Frontal cortex (tissue), 3 donors: ENCODE measurements at regions not wholly inside any gene's neighbourhood (a gene's known extent, or its start where the extent isn't known, plus 50 kb on each side); places are given as distances from the start of the nearest gene placed in this dataset.
"Not testable (repeated sequence)": the region's sequence is repeated elsewhere in the genome, so short reads cannot be mapped to it uniquely, and the experiment has no call there.

Experiments used
- DNase-seq, 2 donors: peaks; one replicate each; pipeline ENCODE4 v3.0.0; 2012; ENCODE audit warnings: low spot score in 2 of 2
- FAIRE-seq: peaks from 2 replicates; lab custom pipeline; 2012; peaks lifted over from hg19 to GRCh38; lab: Jason Lieb, UNC
- donor health status: control.
- donor health status: control.
- donor health status: control.

DNA sequence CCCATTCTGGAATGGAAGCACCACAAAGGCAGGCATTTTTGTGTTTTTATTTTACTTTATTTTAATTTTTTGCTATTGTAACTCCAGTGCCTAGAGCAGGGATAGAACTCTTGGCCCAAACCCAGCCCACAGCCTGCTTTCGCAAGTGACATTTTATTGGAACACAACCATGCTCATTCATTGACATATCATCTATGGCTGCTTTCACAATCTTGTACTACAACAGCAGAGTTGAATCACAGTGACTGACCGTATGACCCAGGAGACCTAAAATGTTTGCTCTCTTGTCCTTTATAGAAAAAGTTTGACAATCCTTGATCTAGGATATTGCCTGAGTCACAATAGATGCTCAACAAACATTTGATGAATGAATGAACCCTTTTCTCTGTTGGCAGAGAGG lies 83.9 kb upstream of the ATP1A1 start:
- no peak for FAIRE-seq
- DNase-seq, result no peak

GRCh38 chr1:116290085-116290705 lies 82.8 kb upstream of the ATP1A1 start:
- FAIRE-seq (no peak), DNase-seq (no peak)

DNA sequence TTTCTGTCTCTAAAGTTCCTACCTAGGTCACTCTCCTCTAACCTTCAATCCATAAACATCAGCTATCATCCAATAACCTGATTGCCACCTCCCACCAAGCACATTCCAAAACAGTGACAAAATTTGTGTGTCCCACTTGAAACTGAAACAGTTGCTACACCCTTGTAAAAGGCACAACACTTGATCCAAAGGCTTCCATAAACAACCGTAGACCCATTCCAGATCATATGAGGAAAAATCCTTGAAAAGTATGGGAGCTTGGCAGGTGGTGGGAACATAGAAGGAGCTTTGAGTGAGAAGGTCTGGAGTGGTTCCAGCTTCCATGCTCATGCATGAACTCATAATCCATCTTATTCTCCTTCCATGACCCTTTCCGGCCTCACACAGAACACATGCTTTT lies 82.0 kb upstream of the ATP1A1 start:
- DNase-seq (no peak), FAIRE-seq (no peak)

DNA sequence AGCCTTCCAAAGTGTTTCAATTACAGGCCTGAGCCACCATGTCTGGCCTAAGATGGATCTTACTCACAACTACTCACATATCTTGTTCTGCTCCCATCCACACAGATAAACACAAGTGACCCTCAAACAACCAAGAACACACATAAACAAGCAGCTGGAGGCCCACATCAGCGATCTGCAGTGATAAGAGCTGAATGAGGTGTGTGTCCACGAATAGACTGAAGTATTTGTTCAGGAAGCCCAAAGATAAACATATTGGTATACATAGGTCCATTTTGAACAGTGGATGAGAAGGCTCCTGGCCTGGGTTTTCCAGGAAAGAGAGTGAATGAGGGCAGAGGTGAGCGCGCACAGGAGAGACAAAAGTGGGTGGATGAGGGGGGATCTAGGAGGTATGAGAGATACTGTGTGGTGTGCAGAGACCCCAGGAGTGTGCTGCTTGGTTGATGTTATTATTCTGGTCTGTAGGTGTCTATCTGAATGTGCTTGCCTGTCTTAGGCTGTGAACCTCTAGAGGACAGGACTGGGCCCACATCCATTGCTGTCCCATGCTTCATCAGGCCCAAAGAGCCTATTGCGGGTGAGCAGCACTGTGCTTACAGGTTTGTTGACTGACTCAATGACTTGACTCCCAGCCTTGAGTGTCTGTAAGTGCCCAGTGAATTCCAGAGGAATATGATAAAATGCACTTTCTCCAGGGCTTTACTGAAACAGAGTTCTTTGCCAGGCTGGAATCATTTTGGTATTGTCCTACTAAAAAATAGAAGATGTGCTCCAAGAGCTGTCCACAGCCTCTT lies 79.9 kb upstream of the ATP1A1 start:
- FAIRE-seq (no peak), DNase-seq (no peak)

GRCh38 chr1:116297495-116298212 lies 75.4 kb upstream of the ATP1A1 start:
- no peak for DNase-seq
- no peak for FAIRE-seq

DNA sequence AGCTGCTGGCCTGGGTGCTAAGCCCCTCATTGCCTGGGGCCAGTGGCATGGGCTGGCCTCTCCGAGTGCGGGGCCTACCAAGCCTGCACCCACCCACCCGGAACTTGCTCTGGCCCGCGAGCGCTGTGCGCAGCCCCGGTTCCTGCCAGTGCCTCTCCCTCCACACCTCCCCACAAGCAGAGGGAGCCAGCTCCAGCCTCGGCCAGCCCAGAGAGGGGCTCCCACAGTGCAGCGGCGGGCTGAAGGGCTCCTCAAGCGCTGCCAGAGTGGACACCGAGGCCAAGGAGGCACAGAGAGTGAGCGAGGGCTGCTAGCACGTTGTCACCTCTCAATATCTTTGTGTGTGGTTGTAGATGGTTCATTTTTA lies 74.8 kb upstream of the ATP1A1 start:
- FAIRE-seq, DNase-seq: not testable (repeated sequence)

- no peak for FAIRE-seq
- DNase-seq, result no peak
Observed at GRCh38 chr1:116298746-116299145, 74.3 kb upstream of the ATP1A1 start.

DNA sequence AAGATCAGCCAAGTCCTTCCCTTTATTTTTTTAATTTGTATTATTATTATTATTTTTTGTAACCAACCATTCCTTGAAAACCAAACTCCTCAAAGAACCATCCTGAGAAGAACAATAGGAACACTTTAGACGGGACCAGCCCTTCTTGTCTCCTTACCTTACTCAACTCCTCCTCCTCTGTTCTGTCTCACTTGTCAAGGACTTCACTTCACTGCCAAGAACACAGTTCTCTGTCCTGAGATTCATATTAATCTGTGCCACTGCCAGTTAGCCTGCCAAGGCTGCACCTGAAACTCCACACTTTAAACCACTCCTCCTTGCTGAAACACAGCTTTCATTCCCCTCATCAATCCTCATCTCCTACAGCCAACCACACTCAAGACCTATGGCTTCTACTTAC lies 73.8 kb upstream of the ATP1A1 start:
- no peak for FAIRE-seq
- no peak for DNase-seq

GRCh38 chr1:116302281-116302680 lies 70.8 kb upstream of the ATP1A1 start:
- FAIRE-seq (no peak), DNase-seq (no peak)

GRCh38 chr1:116306102-116306501 lies 66.9 kb upstream of the ATP1A1 start:
- FAIRE-seq (no peak), DNase-seq (no peak)

- DNase-seq, result no peak
- FAIRE-seq, result no peak
Observed at GRCh38 chr1:116306840-116307442, 66.1 kb upstream of the ATP1A1 start.

GRCh38 chr1:116308276-116308675 lies 64.8 kb upstream of the ATP1A1 start:
- DNase-seq (no peak), FAIRE-seq (no peak)

DNA sequence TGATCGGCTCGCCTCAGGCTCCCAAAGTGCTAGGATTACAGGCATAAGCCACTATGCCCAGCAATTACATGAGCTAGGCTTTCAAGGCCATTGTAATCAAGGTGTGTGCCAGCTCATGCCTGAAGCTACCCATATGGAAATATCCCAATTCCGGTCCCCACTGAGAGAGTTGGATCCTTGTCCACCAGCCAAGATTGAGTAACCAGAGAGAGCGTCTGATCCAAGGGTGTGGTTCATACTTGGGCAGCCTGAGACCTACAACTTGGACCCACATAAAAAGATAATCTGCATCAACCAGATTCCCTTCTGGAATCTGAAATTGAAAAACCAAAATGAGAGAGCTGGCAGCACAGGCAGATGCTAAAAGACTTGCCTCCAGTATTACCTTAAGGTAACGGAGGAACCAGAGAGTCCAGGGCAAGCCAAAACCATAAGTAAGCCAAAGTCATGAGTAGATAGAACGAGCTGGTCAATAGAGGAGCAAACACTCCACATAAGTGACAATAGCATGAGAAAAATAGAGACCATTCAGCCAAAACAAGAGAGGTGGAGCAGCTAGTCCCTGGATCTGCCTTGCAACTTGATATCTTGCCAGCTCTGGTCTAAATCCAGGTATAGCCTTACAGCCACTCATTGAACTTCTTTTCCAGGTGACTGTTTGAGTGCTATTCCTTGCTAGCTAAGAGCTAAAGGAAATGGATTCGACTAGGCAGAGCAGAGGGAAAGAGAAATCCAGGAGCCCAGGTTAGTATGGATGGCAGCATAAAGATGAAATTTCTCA lies 63.8 kb upstream of the ATP1A1 start:
- no peak for FAIRE-seq
- DNase-seq, result no peak

DNA sequence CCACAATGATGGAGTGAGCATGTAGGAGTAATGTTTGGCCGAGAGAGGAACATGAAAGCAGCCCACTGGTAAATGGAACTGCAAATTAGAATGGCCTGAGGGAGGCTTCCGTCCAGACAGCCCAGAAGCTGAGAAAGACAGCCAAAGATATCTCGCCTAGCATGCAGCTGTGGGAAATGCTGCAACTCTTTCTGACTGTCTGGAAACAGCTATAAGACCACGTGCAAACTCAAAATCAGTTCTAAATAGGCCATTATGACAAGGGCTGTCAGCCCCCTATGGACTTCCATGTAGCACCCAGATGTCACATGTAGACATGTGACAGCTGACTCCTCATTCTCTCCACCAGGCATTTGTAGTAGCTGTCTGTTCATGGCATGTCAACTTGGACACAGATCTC lies 62.9 kb upstream of the ATP1A1 start:
- no peak for FAIRE-seq
- peak in 1 of 2 donors; percentile 20 for DNase-seq

DNA sequence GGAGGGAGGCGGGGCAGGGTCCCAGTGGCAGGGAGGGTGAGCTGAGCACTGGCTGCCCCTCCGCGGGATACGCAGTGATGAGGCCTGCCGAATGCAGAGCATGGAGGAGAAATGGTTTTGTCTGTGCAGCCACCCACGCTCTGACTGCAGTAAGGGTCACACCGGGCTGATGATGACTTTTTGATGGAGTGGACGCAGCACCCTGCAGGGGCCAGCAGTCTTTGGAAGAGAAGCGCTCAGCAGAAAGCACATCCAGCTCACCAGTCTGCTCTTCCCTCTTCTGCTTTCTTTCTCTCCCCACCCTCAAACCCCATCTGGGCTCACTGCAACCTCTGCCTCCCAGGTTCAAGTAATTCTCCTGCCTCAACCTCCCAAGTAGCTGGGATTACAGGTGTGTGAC lies 61.9 kb upstream of the ATP1A1 start:
- no peak for FAIRE-seq

DNA sequence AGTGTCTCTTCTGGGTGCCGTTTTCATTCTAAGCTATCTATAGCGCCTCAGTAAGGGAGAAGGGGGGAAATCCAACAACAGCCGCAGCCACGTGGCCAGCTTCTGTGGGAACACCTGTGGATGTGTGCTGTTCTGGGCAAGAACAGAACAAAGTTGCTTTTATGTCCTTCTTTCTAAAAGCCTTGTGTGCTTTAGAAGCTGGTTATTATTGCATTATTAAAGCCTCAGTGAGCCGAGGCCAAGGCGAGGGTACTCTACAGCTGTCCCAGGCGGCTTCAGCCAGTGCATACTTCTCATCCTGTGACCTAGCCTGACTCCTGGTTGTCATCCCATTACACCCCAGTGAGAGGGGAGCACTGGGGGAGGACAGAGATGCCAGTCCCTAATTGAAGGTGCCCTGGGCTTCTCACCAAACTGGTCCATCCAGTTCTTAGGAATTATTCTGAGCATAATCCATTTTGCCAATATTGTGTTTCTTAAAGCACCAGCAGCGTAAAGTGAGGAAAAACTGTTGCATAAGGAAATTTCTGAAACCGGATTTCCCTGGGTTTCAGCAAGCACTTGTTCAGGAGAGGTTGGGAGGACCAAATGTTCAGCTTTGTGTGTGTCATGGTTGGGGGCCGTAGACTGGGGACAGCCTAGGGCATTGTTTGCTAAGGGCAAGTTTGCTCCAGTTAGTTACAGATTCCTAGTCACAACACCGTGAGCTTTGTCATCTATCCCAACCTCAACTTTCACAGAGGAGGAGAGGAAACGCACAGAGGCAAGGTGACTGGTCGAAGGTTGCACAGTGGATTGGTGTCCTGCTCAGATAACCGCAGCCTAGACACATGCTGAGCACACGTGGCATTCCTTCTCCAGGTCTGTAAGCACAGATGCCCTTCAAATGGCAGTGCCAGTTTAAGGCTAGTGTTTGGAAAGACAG lies 61.0 kb upstream of the ATP1A1 start:
- DNase-seq (peak in 1 of 2 donors; percentile 19), FAIRE-seq (no peak)

More for the DNA sequence above, 61.9 kb upstream of the ATP1A1 start:
- DNase-seq, result no peak

DNA sequence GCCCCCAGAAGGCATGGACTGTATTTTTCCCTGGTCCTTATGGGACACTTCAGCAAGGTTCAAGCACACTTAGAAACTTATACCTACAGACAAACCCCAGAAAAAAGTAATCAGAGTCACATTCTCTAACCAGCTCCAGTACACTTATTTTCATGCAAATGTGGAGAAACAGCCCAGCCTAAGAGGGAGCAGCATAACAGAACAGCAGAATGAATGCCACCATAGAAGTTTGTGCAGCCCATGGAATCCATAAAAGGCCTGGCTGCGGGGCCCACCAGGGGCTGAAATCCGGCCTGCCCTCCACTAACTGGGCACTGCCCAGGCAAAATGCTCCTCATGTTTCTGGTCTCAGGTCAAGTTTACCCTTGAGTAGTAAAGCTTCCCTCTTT lies 60.4 kb upstream of the ATP1A1 start:
- FAIRE-seq, result no peak
- DNase-seq, result no peak

- peak; percentile 59 for FAIRE-seq
Observed at GRCh38 chr1:116313776-116314175, 59.3 kb upstream of the ATP1A1 start.

More at GRCh38 chr1:116313776-116314175, 59.3 kb upstream of the ATP1A1 start:
- DNase-seq, result no peak
